Thyroid gland (tissue), 4 donors: ENCODE measurements at regions not wholly inside any gene's neighbourhood (a gene's known extent, or its start where the extent isn't known, plus 50 kb on each side); places are given as distances from the start of the nearest gene placed in this dataset.

Source experiments
- DNase-seq, 2 donors: peaks; one replicate each; pipeline ENCODE4 v3.0.0-alpha.2; 2019
- H3K27ac ChIP-seq, 3 donors: fragments of 200-600 bp; sonication (generic); 1 replicate in 2 of 3; 2 replicates in 1 of 3; pipeline ENCODE4 v1.5.1; 2016 to 2019; ENCODE audit warnings: mild to moderate bottlenecking in 1 of 3, moderate library complexity in 1 of 3
- H3K27me3 ChIP-seq: fragments of 200-600 bp; sonication (generic); one replicate; pipeline ENCODE4 v1.5.1; 2019
- H3K36me3 ChIP-seq, 2 donors: fragments of 200-600 bp; sonication (generic); one replicate each; pipeline ENCODE4 v1.5.1; 2016 to 2019
- H3K4me1 ChIP-seq, 2 donors: fragments of 200-600 bp; sonication (generic); one replicate each; pipeline ENCODE4 v1.5.1; 2017 to 2019
- H3K4me3 ChIP-seq, 3 donors: fragments of 200-600 bp; sonication (generic); replicated peaks in 1 of 3; 1 replicate in 2 of 3; 2 replicates in 1 of 3; pipeline ENCODE4 v1.5.1; 2016; ENCODE audit warnings: mild to moderate bottlenecking in 1 of 3
- H3K9me3 ChIP-seq: fragments of 200-600 bp; sonication (generic); one replicate; pipeline ENCODE4 v1.5.1; 2017
- POLR2A ChIP-seq, 2 donors: fragments of 450-650 bp; IDR thresholded peaks; one replicate each; pipeline ENCODE4 v1.6.1; 2017; ENCODE audit warnings: antibody characterized with exemption in 2 of 2, mild to moderate bottlenecking in 2 of 2, moderate library complexity in 1 of 2
- WGBS, 2 donors: methylation state at CpG; one replicate each; pipeline ENCODE4 v1.1.5; 2017; 5-methylcytosine and 5-hydroxymethylcytosine counted together
- intact Hi-C: fragments of 100-400 bp; cut with DNase I; formaldehyde crosslinking; loops from one replicate; pipeline ENCODE4 v1.15.1; 2023
- TF ChIP-seq, protein P1 (sequence below), 6 experiments: fragments of 200-600 bp in 3 of 6; fragments of 450-650 bp in 3 of 6; sonication (generic) in 3 of 6; IDR thresholded peaks; one replicate each; pipeline ENCODE4 v1.5.1; 2016 to 2019; ENCODE audit warnings: antibody characterized with exemption in 6 of 6, mild to moderate bottlenecking in 2 of 6, inconsistent platforms in 1 of 6, moderate library complexity in 1 of 6

DNA sequence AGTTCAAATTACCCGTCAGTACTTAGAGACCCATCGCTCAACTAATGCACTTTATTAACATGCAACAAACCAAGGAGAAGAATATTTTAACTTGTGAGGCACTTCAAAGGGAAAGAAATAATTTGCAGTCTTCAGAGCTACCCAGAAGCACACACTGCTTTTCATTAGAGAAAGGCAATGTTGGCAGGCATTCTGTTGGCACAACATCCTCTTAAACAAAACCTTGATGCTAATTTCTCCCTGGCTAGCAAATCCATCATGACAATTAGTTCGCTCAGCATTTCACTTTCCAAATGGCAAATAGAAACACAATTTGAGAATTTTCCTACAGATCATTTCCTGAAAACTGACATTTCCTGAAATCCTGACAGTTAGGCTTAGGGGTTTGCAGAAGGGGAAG is 155.6 kb upstream of the FAM13C start:
- H3K27me3 ChIP-seq = no peaks in the 10 kb centered on the region
- H3K4me3 ChIP-seq = no peak overlapping the region
- H3K27ac ChIP-seq = no peak overlapping the region
- WGBS, 2 donors = 56 to 59% methylated on average over 3 of the region's 3 CpGs
- no peaks in the 10 kb centered on the region for H3K4me1 ChIP-seq
- DNase-seq = no peak
- intact Hi-C loops = no loop called here
- no peaks in the 10 kb centered on the region for H3K9me3 ChIP-seq
- H3K36me3 ChIP-seq = no peaks in the 10 kb centered on the region
- TF ChIP-seq, protein P1, sequence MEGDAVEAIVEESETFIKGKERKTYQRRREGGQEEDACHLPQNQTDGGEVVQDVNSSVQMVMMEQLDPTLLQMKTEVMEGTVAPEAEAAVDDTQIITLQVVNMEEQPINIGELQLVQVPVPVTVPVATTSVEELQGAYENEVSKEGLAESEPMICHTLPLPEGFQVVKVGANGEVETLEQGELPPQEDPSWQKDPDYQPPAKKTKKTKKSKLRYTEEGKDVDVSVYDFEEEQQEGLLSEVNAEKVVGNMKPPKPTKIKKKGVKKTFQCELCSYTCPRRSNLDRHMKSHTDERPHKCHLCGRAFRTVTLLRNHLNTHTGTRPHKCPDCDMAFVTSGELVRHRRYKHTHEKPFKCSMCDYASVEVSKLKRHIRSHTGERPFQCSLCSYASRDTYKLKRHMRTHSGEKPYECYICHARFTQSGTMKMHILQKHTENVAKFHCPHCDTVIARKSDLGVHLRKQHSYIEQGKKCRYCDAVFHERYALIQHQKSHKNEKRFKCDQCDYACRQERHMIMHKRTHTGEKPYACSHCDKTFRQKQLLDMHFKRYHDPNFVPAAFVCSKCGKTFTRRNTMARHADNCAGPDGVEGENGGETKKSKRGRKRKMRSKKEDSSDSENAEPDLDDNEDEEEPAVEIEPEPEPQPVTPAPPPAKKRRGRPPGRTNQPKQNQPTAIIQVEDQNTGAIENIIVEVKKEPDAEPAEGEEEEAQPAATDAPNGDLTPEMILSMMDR (IDR thresholded peaks at IDR 0.05) = no peak
- TF ChIP-seq POLR2A (IDR thresholded peaks at IDR 0.05) = no peak

DNA sequence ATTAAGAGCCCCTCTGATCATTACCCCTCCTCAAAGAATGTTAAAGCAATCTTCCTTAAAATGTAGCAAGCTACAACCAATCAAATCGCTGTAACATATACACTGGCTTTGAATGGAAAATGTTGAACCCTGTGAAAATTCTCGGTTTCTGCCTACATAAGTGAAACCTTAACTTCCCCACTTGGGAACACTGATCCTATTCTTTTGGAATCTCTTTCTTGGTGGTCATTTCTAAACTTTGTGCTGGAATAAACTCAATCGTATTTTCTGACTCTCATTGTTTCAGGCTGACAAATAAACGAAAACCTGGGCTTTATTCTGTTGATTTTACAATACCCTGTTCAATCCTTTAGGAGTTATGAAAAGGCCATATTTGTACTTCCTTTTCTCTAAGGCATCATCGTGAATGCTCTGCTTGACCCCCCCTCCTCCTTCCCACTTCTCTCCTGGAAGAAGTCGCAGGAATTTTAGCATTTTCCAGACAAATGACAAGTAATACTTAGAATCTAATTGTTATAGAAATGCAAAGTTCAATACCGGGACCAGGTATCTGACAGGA is 155.1 kb upstream of the FAM13C start:
- H3K4me1 ChIP-seq = no peaks in the 10 kb centered on the region
- H3K9me3 ChIP-seq = no peaks in the 10 kb centered on the region
- intact Hi-C loops = no loop called here
- DNase-seq = no peak
- no peaks in the 10 kb centered on the region for H3K27me3 ChIP-seq
- 60 to 61% methylated on average over 7 of the region's 7 CpGs for WGBS, 2 donors
- no peak overlapping the region for H3K27ac ChIP-seq
- H3K4me3 ChIP-seq = no peak overlapping the region
- TF ChIP-seq, protein P1 (IDR thresholded peaks at IDR 0.05) = no peak
- no peaks in the 10 kb centered on the region for H3K36me3 ChIP-seq

DNA sequence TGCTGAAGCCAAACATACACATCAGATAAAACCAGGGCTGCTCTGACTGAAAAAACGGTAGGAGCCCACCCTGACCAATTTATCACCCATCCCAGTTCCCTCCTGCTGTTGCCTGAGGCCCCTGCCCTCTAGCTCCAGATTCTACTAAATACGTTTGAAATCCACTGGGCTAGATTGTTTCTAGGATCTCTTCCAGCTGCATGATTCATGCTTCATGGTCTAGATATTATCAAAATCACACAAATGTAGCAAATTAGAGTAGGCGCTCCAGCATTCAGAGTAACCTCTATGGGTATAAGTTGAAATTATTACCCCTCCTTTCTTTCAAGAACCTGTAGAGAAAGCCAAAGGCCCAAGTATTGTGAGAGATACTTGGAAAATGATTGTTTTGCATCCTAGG is 151.2 kb upstream of the FAM13C start:
- WGBS, 2 donors = 66 to 67% methylated on average over 3 of the region's 3 CpGs
- Histone ChIP-seq H3K4me1 (no peaks in the 10 kb centered on the region), H3K36me3 (no peaks in the 10 kb centered on the region), H3K9me3 (no peaks in the 10 kb centered on the region), H3K4me3 (no peak overlapping the region), H3K27me3 (no peaks in the 10 kb centered on the region), H3K27ac (no peak overlapping the region)
- intact Hi-C loops = no loop called here
- no peak for DNase-seq
- TF ChIP-seq, protein P1 (IDR thresholded peaks at IDR 0.05) = no peak
- no peak for TF ChIP-seq POLR2A (IDR thresholded peaks at IDR 0.05)

DNA sequence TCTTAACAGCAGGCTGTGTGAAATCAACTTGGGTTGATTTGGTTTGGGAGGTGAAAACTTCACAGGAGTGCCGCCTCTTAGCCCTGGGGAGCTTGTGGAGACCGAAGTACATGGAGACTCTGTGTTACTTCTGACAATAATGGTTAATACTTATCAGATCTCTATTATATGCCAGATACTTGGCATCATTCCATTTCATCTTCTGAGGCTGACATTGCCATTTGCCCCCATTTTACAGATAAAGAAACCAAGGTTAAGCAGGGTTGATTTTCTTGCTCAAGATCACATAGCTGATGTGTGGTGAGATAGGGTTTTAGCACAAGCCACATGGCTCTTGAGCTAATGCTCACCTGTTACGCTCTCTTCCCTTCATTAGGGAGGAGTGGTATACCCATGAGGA is 150.6 kb upstream of the FAM13C start:
- WGBS, 2 donors = 82 to 96% methylated on average over 3 of the region's 3 CpGs

DNA sequence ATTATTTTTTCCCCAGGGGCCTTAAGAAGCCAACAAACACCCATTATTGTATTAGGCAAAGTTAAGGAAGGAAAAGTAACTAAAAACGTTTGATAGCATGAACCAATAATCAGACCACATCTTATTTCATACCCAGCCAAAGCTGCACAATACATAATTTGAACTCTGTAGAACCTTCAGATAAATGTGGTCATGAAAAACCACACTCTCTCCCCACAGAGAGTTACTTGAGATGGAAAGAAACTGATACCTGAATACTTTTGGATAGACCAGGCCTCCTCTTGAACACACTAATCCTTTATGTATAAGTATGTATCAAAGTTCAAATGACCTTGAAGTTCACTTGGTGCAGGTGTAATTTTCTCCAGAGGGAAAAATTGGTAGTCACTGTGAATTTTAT is 146.6 kb upstream of the FAM13C start:
- Histone ChIP-seq H3K36me3 (no peaks in the 10 kb centered on the region), H3K27me3 (no peaks in the 10 kb centered on the region), H3K4me1 (no peaks in the 10 kb centered on the region), H3K4me3 (no peak overlapping the region), H3K9me3 (no peaks in the 10 kb centered on the region), H3K27ac (no peak overlapping the region)
- WGBS, 2 donors = 58 to 68% methylated on average over 1 of the region's 1 CpG
- intact Hi-C loops = no loop called here
- TF ChIP-seq, protein P1 (IDR thresholded peaks at IDR 0.05) = no peak
- TF ChIP-seq POLR2A (IDR thresholded peaks at IDR 0.05) = no peak
- DNase-seq = no peak

More for the DNA sequence above, 150.6 kb upstream of the FAM13C start:
- Histone ChIP-seq H3K27ac (no peak overlapping the region), H3K4me3 (no peak overlapping the region), H3K4me1 (no peaks in the 10 kb centered on the region), H3K36me3 (no peaks in the 10 kb centered on the region), H3K27me3 (no peaks in the 10 kb centered on the region), H3K9me3 (no peaks in the 10 kb centered on the region)
- intact Hi-C loops = no loop called here
- no peak for DNase-seq
- TF ChIP-seq, protein P1 (IDR thresholded peaks at IDR 0.05) = no peak
- TF ChIP-seq POLR2A (IDR thresholded peaks at IDR 0.05) = no peak
